SU-DHL-6 (cell line): ENCODE measurements at regions not wholly inside any gene's neighbourhood (a gene's known extent, or its start where the extent isn't known, plus 50 kb on each side); places are given as distances from the start of the nearest gene placed in this dataset.

Experiments
- H2AFZ ChIP-seq: fragments of 200-600 bp; sonication (generic); 2 replicates; pipeline ENCODE4 v1.6.1; 2014; ENCODE audit warnings: low read depth, mild to moderate bottlenecking, moderate library complexity, mixed read lengths, antibody characterized with exemption, low read length; ENCODE audit not compliant: severe bottlenecking
- H3F3A ChIP-seq: fragments of 200-600 bp; shearing (Covaris generic); 2 replicates; pipeline ENCODE4 v1.6.0; 2016; ENCODE audit warnings: antibody characterized with exemption, mild to moderate bottlenecking; ENCODE audit not compliant: insufficient read depth
- H3K27ac ChIP-seq: fragments of 200-600 bp; sonication (generic); 2 replicates; pipeline ENCODE4 v1.5.1; 2016; ENCODE audit warnings: low read depth, mild to moderate bottlenecking, low read length, moderate library complexity, mixed read lengths
- H3K27me3 ChIP-seq: fragments of 200-600 bp; sonication (generic), shearing (Covaris generic); 2 replicates; pipeline ENCODE4 v1.6.0; 2014; ENCODE audit warnings: mild to moderate bottlenecking, low read length
- H3K36me3 ChIP-seq: fragments of 200-600 bp; sonication (generic); 2 replicates; pipeline ENCODE4 v1.6.1; 2014; ENCODE audit warnings: mild to moderate bottlenecking, low read length, mixed read lengths
- H3K4me2 ChIP-seq: fragments of 300-600, 200-600 bp; shearing (Covaris generic), sonication (generic); 2 replicates; pipeline ENCODE4 v1.6.0; 2014; ENCODE audit warnings: low read length, low read depth, mild to moderate bottlenecking; ENCODE audit not compliant: poor library complexity, severe bottlenecking
- H3K4me3 ChIP-seq: fragments of 200-600 bp; sonication (generic); 2 replicates; pipeline ENCODE4 v1.5.1; 2014; ENCODE audit warnings: antibody characterized with exemption, low read length, mild to moderate bottlenecking, mixed read lengths; ENCODE audit not compliant: insufficient read depth, poor library complexity, severe bottlenecking
- H3K79me2 ChIP-seq: fragments of 200-600 bp; sonication (generic); 2 replicates; pipeline ENCODE4 v1.6.1; 2014; ENCODE audit warnings: mild to moderate bottlenecking, low read length, moderate library complexity; ENCODE audit not compliant: insufficient read depth
- H3K9ac ChIP-seq: fragments of 200-600 bp; sonication (generic); 2 replicates; pipeline ENCODE4 v1.7.0; 2014; ENCODE audit warnings: mild to moderate bottlenecking, low read length
- H3K9me2 ChIP-seq: fragments of 200-600 bp; sonication (generic); replicated peaks from 2 replicates; pipeline ENCODE4 v1.6.1; 2014; ENCODE audit warnings: low read length; ENCODE audit not compliant: insufficient read depth
- H3K9me3 ChIP-seq: fragments of 200-600 bp; sonication (generic); 2 replicates; pipeline ENCODE4 v1.6.1; 2014; ENCODE audit warnings: low read length, mixed read lengths; ENCODE audit not compliant: insufficient read depth
- H4K20me1 ChIP-seq: fragments of 200-600 bp; sonication (generic); 2 replicates; pipeline ENCODE4 v1.6.1; 2014; ENCODE audit warnings: low read depth, mild to moderate bottlenecking, antibody characterized with exemption, low read length, moderate library complexity, mixed read lengths
- EZH2phosphoT487 ChIP-seq: fragments of 200-600 bp; sonication (generic), shearing (Covaris generic); conservative IDR thresholded peaks from 2 replicates; pipeline ENCODE4 v1.6.1; 2018; ENCODE audit warnings: mild to moderate bottlenecking, antibody characterized with exemption, low read length, moderate library complexity, mixed read lengths
- TF ChIP-seq, protein P1 (sequence below): fragments of 200-600 bp; sonication (generic); IDR thresholded peaks from one replicate; pipeline ENCODE4 v1.5.1; 2017; ENCODE audit warnings: antibody characterized with exemption, mild to moderate bottlenecking, low read length, moderate library complexity; ENCODE audit not compliant: insufficient read depth, poor library complexity, severe bottlenecking

- no peaks in the 10 kb centered on the region for H3K9me2 ChIP-seq
- no peak overlapping the region for H2AFZ ChIP-seq
- no peaks in the 10 kb centered on the region for H3K79me2 ChIP-seq
- H3K9me3 ChIP-seq, result no peaks in the 10 kb centered on the region
- H3K4me2 ChIP-seq, result no peak overlapping the region
- no peaks in the 10 kb centered on the region for H3K27me3 ChIP-seq
- no peak overlapping the region for H3K4me3 ChIP-seq
- H3F3A ChIP-seq, result no peaks in the 10 kb centered on the region
- TF ChIP-seq, protein P1, sequence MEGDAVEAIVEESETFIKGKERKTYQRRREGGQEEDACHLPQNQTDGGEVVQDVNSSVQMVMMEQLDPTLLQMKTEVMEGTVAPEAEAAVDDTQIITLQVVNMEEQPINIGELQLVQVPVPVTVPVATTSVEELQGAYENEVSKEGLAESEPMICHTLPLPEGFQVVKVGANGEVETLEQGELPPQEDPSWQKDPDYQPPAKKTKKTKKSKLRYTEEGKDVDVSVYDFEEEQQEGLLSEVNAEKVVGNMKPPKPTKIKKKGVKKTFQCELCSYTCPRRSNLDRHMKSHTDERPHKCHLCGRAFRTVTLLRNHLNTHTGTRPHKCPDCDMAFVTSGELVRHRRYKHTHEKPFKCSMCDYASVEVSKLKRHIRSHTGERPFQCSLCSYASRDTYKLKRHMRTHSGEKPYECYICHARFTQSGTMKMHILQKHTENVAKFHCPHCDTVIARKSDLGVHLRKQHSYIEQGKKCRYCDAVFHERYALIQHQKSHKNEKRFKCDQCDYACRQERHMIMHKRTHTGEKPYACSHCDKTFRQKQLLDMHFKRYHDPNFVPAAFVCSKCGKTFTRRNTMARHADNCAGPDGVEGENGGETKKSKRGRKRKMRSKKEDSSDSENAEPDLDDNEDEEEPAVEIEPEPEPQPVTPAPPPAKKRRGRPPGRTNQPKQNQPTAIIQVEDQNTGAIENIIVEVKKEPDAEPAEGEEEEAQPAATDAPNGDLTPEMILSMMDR, result no peak
- TF ChIP-seq EZH2phosphoT487, result no peak
- H3K27ac ChIP-seq, result no peak overlapping the region
- H3K9ac ChIP-seq, result no peak overlapping the region
- H4K20me1 ChIP-seq, result no peaks in the 10 kb centered on the region
- no peaks in the 10 kb centered on the region for H3K36me3 ChIP-seq
Measured at GRCh38 chr1:56069824-56070223, 509.5 kb downstream of the PLPP3 start.

GRCh38 chr1:56068908-56069307 lies 510.5 kb downstream of the PLPP3 start:
- TF ChIP-seq EZH2phosphoT487, result no peak
- TF ChIP-seq, protein P1, result no peak
- H3K27ac ChIP-seq, result no peak overlapping the region
- H4K20me1 ChIP-seq, result no peaks in the 10 kb centered on the region
- H3K4me2 ChIP-seq, result no peak overlapping the region
- no peak overlapping the region for H2AFZ ChIP-seq
- no peaks in the 10 kb centered on the region for H3K79me2 ChIP-seq
- no peaks in the 10 kb centered on the region for H3K36me3 ChIP-seq
- no peaks in the 10 kb centered on the region for H3K9me3 ChIP-seq
- H3K9ac ChIP-seq, result no peak overlapping the region
- H3K27me3 ChIP-seq, result no peaks in the 10 kb centered on the region
- H3K4me3 ChIP-seq, result no peak overlapping the region
- H3F3A ChIP-seq, result no peaks in the 10 kb centered on the region
- no peaks in the 10 kb centered on the region for H3K9me2 ChIP-seq

GRCh38 chr1:56068210-56068609 lies 511.2 kb downstream of the PLPP3 start:
- no peak overlapping the region for H3K9ac ChIP-seq
- H3K36me3 ChIP-seq, result no peaks in the 10 kb centered on the region
- H3K79me2 ChIP-seq, result no peaks in the 10 kb centered on the region
- H3K27ac ChIP-seq, result no peak overlapping the region
- no peaks in the 10 kb centered on the region for H4K20me1 ChIP-seq
- no peaks in the 10 kb centered on the region for H3F3A ChIP-seq
- H3K9me3 ChIP-seq, result no peaks in the 10 kb centered on the region
- no peak overlapping the region for H2AFZ ChIP-seq
- H3K4me3 ChIP-seq, result no peak overlapping the region
- TF ChIP-seq EZH2phosphoT487, result no peak
- TF ChIP-seq, protein P1, result no peak
- no peaks in the 10 kb centered on the region for H3K27me3 ChIP-seq
- H3K4me2 ChIP-seq, result no peak overlapping the region
- no peaks in the 10 kb centered on the region for H3K9me2 ChIP-seq

- Histone ChIP-seq H3K9ac (no peak overlapping the region), H3K4me2 (no peak overlapping the region), H4K20me1 (no peaks in the 10 kb centered on the region), H2AFZ (no peak overlapping the region), H3F3A (no peaks in the 10 kb centered on the region), H3K27ac (no peak overlapping the region), H3K36me3 (no peaks in the 10 kb centered on the region), H3K27me3 (no peaks in the 10 kb centered on the region), H3K4me3 (no peak overlapping the region), H3K9me3 (no peaks in the 10 kb centered on the region), H3K9me2 (no peaks in the 10 kb centered on the region), H3K79me2 (no peaks in the 10 kb centered on the region)
- TF ChIP-seq, protein P1, result no peak
- TF ChIP-seq EZH2phosphoT487, result no peak
Measured at GRCh38 chr1:56065729-56066128, 513.6 kb downstream of the PLPP3 start.
